ENCODE measurements at regions not wholly inside any gene's neighbourhood (a gene's known extent, or its start where the extent isn't known, plus 50 kb on each side); places are given as distances from the start of the nearest gene placed in this dataset.
A peak's percentile ranks its signal among the peaks of the same experiment; 100 is the strongest.

- TF ChIP-seq RAD21 (IDR thresholded peaks at IDR 0.05; ENCODE audit: low read depth), result no peak
- no peak for TF ChIP-seq CREB1 (IDR thresholded peaks at IDR 0.05; ENCODE audit: low read depth)
- no peak for TF ChIP-seq NFIC (IDR thresholded peaks at IDR 0.05)
- TF ChIP-seq TEAD4 (IDR thresholded peaks at IDR 0.05), result no peak
- TF ChIP-seq CEBPB (IDR thresholded peaks at IDR 0.05), result no peak
- no peak for TF ChIP-seq FOXM1 (IDR thresholded peaks at IDR 0.05; ENCODE audit: borderline replicate concordance, low read depth)
- TF ChIP-seq EGR1 (IDR thresholded peaks at IDR 0.05), result no peak
- no peak for TF ChIP-seq TAF1 (IDR thresholded peaks at IDR 0.05; ENCODE audit: low read depth)
- no peak for TF ChIP-seq REST (IDR thresholded peaks at IDR 0.05; ENCODE audit: low read depth)
- no peak for TF ChIP-seq ZBTB7A (IDR thresholded peaks at IDR 0.05; ENCODE audit: low read depth)
- no peak for TF ChIP-seq USF1 (IDR thresholded peaks at IDR 0.05)
- no peak for TF ChIP-seq MAX (IDR thresholded peaks at IDR 0.05)
- no peak for TF ChIP-seq TCF12 (IDR thresholded peaks at IDR 0.05; ENCODE audit: low read depth)
- TF ChIP-seq EP300 (IDR thresholded peaks at IDR 0.05; ENCODE audit: borderline replicate concordance), result no peak
- TF ChIP-seq YY1 (IDR thresholded peaks at IDR 0.05; ENCODE audit: low read depth), result no peak
Observed at GRCh38 chr10:60564475-60564874, 174.8 kb upstream of the ANK3 start.

- no peak for TF ChIP-seq ZBTB7A (IDR thresholded peaks at IDR 0.05; ENCODE audit: low read depth)
- TF ChIP-seq EP300 (IDR thresholded peaks at IDR 0.05; ENCODE audit: borderline replicate concordance), result no peak
- no peak for TF ChIP-seq FOXM1 (IDR thresholded peaks at IDR 0.05; ENCODE audit: borderline replicate concordance, low read depth)
- no peak for TF ChIP-seq RAD21 (IDR thresholded peaks at IDR 0.05; ENCODE audit: low read depth)
- TF ChIP-seq REST (IDR thresholded peaks at IDR 0.05; ENCODE audit: low read depth), result no peak
- no peak for TF ChIP-seq TAF1 (IDR thresholded peaks at IDR 0.05; ENCODE audit: low read depth)
- TF ChIP-seq YY1 (IDR thresholded peaks at IDR 0.05; ENCODE audit: low read depth), result no peak
- TF ChIP-seq USF1 (IDR thresholded peaks at IDR 0.05), result no peak
- TF ChIP-seq CEBPB (IDR thresholded peaks at IDR 0.05), result no peak
- TF ChIP-seq TCF12 (IDR thresholded peaks at IDR 0.05; ENCODE audit: low read depth), result no peak
Observed at GRCh38 chr10:60560451-60560850, 170.8 kb upstream of the ANK3 start.

GRCh38 chr10:60555700-60556099, 166.0 kb upstream of the ANK3 start:
- TF ChIP-seq TCF12 (IDR thresholded peaks at IDR 0.05; ENCODE audit: low read depth) (no peak), REST (IDR thresholded peaks at IDR 0.05; ENCODE audit: low read depth) (no peak), TAF1 (IDR thresholded peaks at IDR 0.05; ENCODE audit: low read depth) (no peak), ZBTB7A (IDR thresholded peaks at IDR 0.05; ENCODE audit: low read depth) (no peak), YY1 (IDR thresholded peaks at IDR 0.05; ENCODE audit: low read depth) (no peak), RAD21 (IDR thresholded peaks at IDR 0.05; ENCODE audit: low read depth) (no peak), CEBPB (IDR thresholded peaks at IDR 0.05) (no peak), CREB1 (IDR thresholded peaks at IDR 0.05; ENCODE audit: low read depth) (no peak), NFIC (IDR thresholded peaks at IDR 0.05) (no peak), TEAD4 (IDR thresholded peaks at IDR 0.05) (no peak), EP300 (IDR thresholded peaks at IDR 0.05; ENCODE audit: borderline replicate concordance) (no peak), MAX (IDR thresholded peaks at IDR 0.05) (no peak)

- TF ChIP-seq RAD21 (IDR thresholded peaks at IDR 0.05; ENCODE audit: low read depth), result peak; percentile 75
- TF ChIP-seq MAX (IDR thresholded peaks at IDR 0.05), result no peak
Observed at GRCh38 chr10:60549686-60550085, 160.0 kb upstream of the ANK3 start.

- TF ChIP-seq TAF1 (IDR thresholded peaks at IDR 0.05; ENCODE audit: low read depth), result no peak
- no peak for TF ChIP-seq REST (IDR thresholded peaks at IDR 0.05; ENCODE audit: low read depth)
- TF ChIP-seq MAX (IDR thresholded peaks at IDR 0.05), result no peak
- no peak for TF ChIP-seq RAD21 (IDR thresholded peaks at IDR 0.05; ENCODE audit: low read depth)
- TF ChIP-seq ZBTB7A (IDR thresholded peaks at IDR 0.05; ENCODE audit: low read depth), result no peak
Observed at GRCh38 chr10:60542657-60543056, 153.0 kb upstream of the ANK3 start.
